H1 (cell line): ENCODE measurements at regions not wholly inside any gene's neighbourhood (a gene's known extent, or its start where the extent isn't known, plus 50 kb on each side); places are given as distances from the start of the nearest gene placed in this dataset.
A peak's percentile ranks its signal among the peaks of the same experiment; 100 is the strongest.

Experiments used
- CTCF ChIA-PET: fragments of 300-600 bp; sonication (Branson Sonifier 250); formaldehyde crosslinking; loops from one replicate; lab custom pipeline; 2021; ENCODE audit not compliant: partially characterized antibody; lab: Charles Lee
- POLR2A ChIA-PET: fragments of 300-600 bp; sonication (Branson Sonifier 250); formaldehyde crosslinking; loops from one replicate; lab custom pipeline; 2021; ENCODE audit warnings: inconsistent platforms; ENCODE audit not compliant: partially characterized antibody; lab: Charles Lee
- DNase-seq, 2 experiments: peaks; one replicate each; pipeline versions ENCODE4 v3.0.0 to v3.0.0-alpha.2; 2010 to 2022; ENCODE audit warnings: low spot score in 2 of 2, low read depth in 1 of 2, mixed read lengths in 1 of 2
- FAIRE-seq: peaks from 2 replicates; lab custom pipeline; 2011; peaks lifted over from hg19 to GRCh38; lab: Jason Lieb, UNC
- H2AFZ ChIP-seq: 2 replicates; pipeline ENCODE4 v1.8.1; 2012; ENCODE audit warnings: low read length, inconsistent platforms
- H2AK5ac ChIP-seq: 2 replicates; pipeline ENCODE4 v1.6.1; 2013; ENCODE audit warnings: low read depth, low read length
- H2BK120ac ChIP-seq: replicated peaks from 2 replicates; pipeline ENCODE3; 2013; ENCODE audit warnings: low read depth, low read length, inconsistent platforms
- H2BK12ac ChIP-seq: 2 replicates; pipeline ENCODE4 v1.6.1; 2013; ENCODE audit warnings: low read depth, low read length
- H2BK15ac ChIP-seq: 2 replicates; pipeline ENCODE4 v1.6.1; 2013; ENCODE audit warnings: low read length
- H2BK20ac ChIP-seq: 2 replicates; pipeline ENCODE4 v1.6.1; 2013; ENCODE audit warnings: low read length
- H2BK5ac ChIP-seq: 2 replicates; pipeline ENCODE4 v1.6.1; 2013; ENCODE audit warnings: low read depth, low read length
- H3K14ac ChIP-seq: 2 replicates; pipeline ENCODE4 v1.6.1; 2013; ENCODE audit warnings: inconsistent platforms; ENCODE audit not compliant: insufficient read length
- H3K18ac ChIP-seq: 2 replicates; pipeline ENCODE4 v1.6.1; 2013; ENCODE audit warnings: low read length; ENCODE audit errors: extremely low read depth
- H3K23ac ChIP-seq: 2 replicates; pipeline ENCODE4 v1.6.1; 2013; ENCODE audit warnings: inconsistent platforms; ENCODE audit not compliant: insufficient read length
- H3K23me2 ChIP-seq: 2 replicates; pipeline ENCODE4 v1.6.1; 2013; ENCODE audit warnings: low read depth, low read length
- H3K27ac ChIP-seq: 2 replicates; pipeline ENCODE4 v1.6.1; 2011; ENCODE audit warnings: low read depth, low read length, inconsistent platforms
- H3K27me3 ChIP-seq, 4 experiments: replicated peaks in 1 of 4; 1 replicate in 1 of 4; 2 replicates in 3 of 4; pipeline versions ENCODE4 v1.6.1 to v1.8.1; 2011 to 2013; ENCODE audit warnings: low read length in 3 of 4, mild to moderate bottlenecking in 3 of 4, inconsistent platforms in 2 of 4, mixed read lengths in 2 of 4, moderate library complexity in 1 of 4; ENCODE audit not compliant: control insufficient read depth in 3 of 4, insufficient read depth in 3 of 4; ENCODE audit errors: extremely low read depth in 1 of 4
- H3K36me3 ChIP-seq, 4 experiments: 2 replicates each; pipeline versions ENCODE4 v1.6.1 to v1.8.1; 2011 to 2013; ENCODE audit warnings: mild to moderate bottlenecking in 4 of 4, low read length in 3 of 4, moderate library complexity in 2 of 4, control low read depth in 1 of 4, inconsistent platforms in 1 of 4; ENCODE audit not compliant: insufficient read depth in 4 of 4, control insufficient read depth in 2 of 4
- H3K4ac ChIP-seq: replicated peaks from 2 replicates; pipeline ENCODE3; 2013; ENCODE audit warnings: low read length, low read depth, mixed read lengths, inconsistent platforms; ENCODE audit not compliant: insufficient read length
- H3K4me1 ChIP-seq, 4 experiments: replicated peaks in 1 of 4; 1 replicate in 1 of 4; 2 replicates in 3 of 4; pipeline versions ENCODE4 v1.6.1 to v1.8.1; 2011 to 2013; ENCODE audit warnings: low read length in 3 of 4, inconsistent platforms in 2 of 4, mixed read lengths in 1 of 4; ENCODE audit not compliant: insufficient read depth in 4 of 4, control insufficient read depth in 3 of 4
- H3K4me2 ChIP-seq, 2 experiments: 2 replicates each; pipeline versions ENCODE4 v1.6.1 to v1.8.1; 2011 to 2013; ENCODE audit warnings: low read depth in 2 of 2, low read length in 2 of 2, control low read depth in 1 of 2, inconsistent platforms in 1 of 2, mild to moderate bottlenecking in 1 of 2; ENCODE audit not compliant: insufficient read depth in 1 of 2
- H3K4me3 ChIP-seq, 4 experiments: fragments of 200-600, 300-600 bp in 1 of 4; sonication (generic), shearing (Covaris generic), sonication (Bioruptor Twin) in 1 of 4; 2 replicates each; pipeline versions ENCODE4 v1.5.1 to v1.8.1; 2011 to 2016; ENCODE audit warnings: low read length in 4 of 4, low read depth in 3 of 4, control low read depth in 2 of 4, inconsistent platforms in 2 of 4, mild to moderate bottlenecking in 2 of 4, mixed read lengths in 1 of 4, moderate library complexity in 1 of 4; ENCODE audit not compliant: insufficient read depth in 2 of 4; ENCODE audit errors: extremely low read depth in 1 of 4
- H3K56ac ChIP-seq: replicated peaks from 2 replicates; pipeline ENCODE3; 2013; ENCODE audit warnings: low read depth, mild to moderate bottlenecking, mixed read lengths, low read length, inconsistent platforms; ENCODE audit not compliant: insufficient read length
- H3K79me1 ChIP-seq: 2 replicates; pipeline ENCODE4 v1.6.1; 2013; ENCODE audit warnings: low read depth, low read length, control low read depth
- H3K79me2 ChIP-seq, 2 experiments: 2 replicates each; pipeline versions ENCODE4 v1.6.1 to v1.8.1; 2012 to 2013; ENCODE audit warnings: low read length in 2 of 2, mild to moderate bottlenecking in 2 of 2, inconsistent platforms in 1 of 2; ENCODE audit not compliant: insufficient read depth in 2 of 2, control insufficient read depth in 1 of 2
- H3K9ac ChIP-seq, 4 experiments: replicated peaks in 1 of 4; 1 replicate in 1 of 4; 2 replicates in 3 of 4; pipeline versions ENCODE4 v1.6.1 to v1.8.1; 2011 to 2013; ENCODE audit warnings: low read depth in 3 of 4, low read length in 3 of 4, control low read depth in 2 of 4, mild to moderate bottlenecking in 2 of 4, moderate library complexity in 2 of 4, inconsistent platforms in 1 of 4; ENCODE audit errors: extremely low read depth in 1 of 4
- H3K9me3 ChIP-seq, 2 experiments: 2 replicates each; pipeline versions ENCODE4 v1.6.1 to v1.8.1; 2012 to 2013; ENCODE audit warnings: mild to moderate bottlenecking in 2 of 2, moderate library complexity in 2 of 2, control low read depth in 1 of 2, inconsistent platforms in 1 of 2, low read depth in 1 of 2, low read length in 1 of 2, mixed read lengths in 1 of 2; ENCODE audit not compliant: insufficient read depth in 2 of 2
- H4K20me1 ChIP-seq, 2 experiments: replicated peaks in 1 of 2; 2 replicates each; pipeline versions ENCODE3 to v1.8.1; 2011 to 2013; ENCODE audit warnings: inconsistent platforms in 2 of 2, low read length in 2 of 2, mild to moderate bottlenecking in 1 of 2; ENCODE audit not compliant: insufficient read depth in 2 of 2, control insufficient read depth in 1 of 2
- H4K5ac ChIP-seq: 2 replicates; pipeline ENCODE4 v1.6.1; 2013; ENCODE audit warnings: low read length, low read depth, mixed read lengths, inconsistent platforms; ENCODE audit not compliant: insufficient read length
- H4K8ac ChIP-seq: 2 replicates; pipeline ENCODE4 v1.8.0; 2013; ENCODE audit warnings: mild to moderate bottlenecking, moderate library complexity, low read length, inconsistent platforms; ENCODE audit not compliant: insufficient read depth; ENCODE audit errors: extremely low read depth
- H4K91ac ChIP-seq: replicated peaks from 2 replicates; pipeline ENCODE3; 2013; ENCODE audit warnings: low read length, mixed read lengths, inconsistent platforms; ENCODE audit not compliant: insufficient read length
- BACH1 ChIP-seq: IDR thresholded peaks from 2 replicates; pipeline ENCODE4 v1.6.1; 2012; ENCODE audit warnings: low read length, improper control_type of control experiment
- FOSL1 ChIP-seq: IDR thresholded peaks from 2 replicates; pipeline ENCODE4 v1.6.1; 2011; ENCODE audit warnings: mild to moderate bottlenecking, low read depth, low read length, moderate library complexity; ENCODE audit not compliant: insufficient read depth
- RAD21 ChIP-seq, 2 experiments: IDR thresholded peaks in 1 of 2; conservative IDR thresholded peaks in 1 of 2; 2 replicates each; pipeline ENCODE4 v1.6.1; 2011; ENCODE audit warnings: low read depth in 2 of 2, low read length in 2 of 2, improper control_type of control experiment in 1 of 2, inconsistent platforms in 1 of 2, mild to moderate bottlenecking in 1 of 2, moderate library complexity in 1 of 2
- SAP30 ChIP-seq: fragments of 300-600 bp; sonication (generic); IDR thresholded peaks from 2 replicates; pipeline ENCODE4 v1.7.1; 2012; ENCODE audit warnings: low read length, moderate library complexity, mild to moderate bottlenecking, inconsistent platforms; ENCODE audit not compliant: insufficient read depth, insufficient replicate concordance
- SIN3A ChIP-seq, 2 experiments: IDR thresholded peaks in 1 of 2; conservative IDR thresholded peaks in 1 of 2; 2 replicates each; pipeline ENCODE4 v1.6.1; 2011 to 2012; ENCODE audit warnings: low read length in 2 of 2, improper control_type of control experiment in 1 of 2, low read depth in 1 of 2, mild to moderate bottlenecking in 1 of 2
- ZNF274 ChIP-seq: IDR thresholded peaks from 2 replicates; pipeline ENCODE4 v1.7.0; 2012; ENCODE audit warnings: low read length, borderline replicate concordance; ENCODE audit errors: extremely low read depth
- WGBS, 2 experiments: shearing (Covaris generic) in 1 of 2; methylation state at CpG; one replicate each; pipeline versions ENCODE4 v1.1.6 to v1.1.7; 2013 to 2015; ENCODE audit warnings: low lambda C conversion rate in 2 of 2, mixed read lengths in 2 of 2, inconsistent platforms in 1 of 2, low coverage in 1 of 2, missing lambda C conversion rate in 1 of 2; ENCODE audit not compliant: insufficient replicate concordance in 2 of 2, insufficient coverage in 1 of 2, insufficient read length in 1 of 2; ENCODE audit errors: extremely low coverage in 1 of 2, missing lambda C conversion rate in 1 of 2; 5-methylcytosine and 5-hydroxymethylcytosine counted together

GRCh38 chr7:131106681-131107336 lies 220.9 kb upstream of the MKLN1 start:
- Histone ChIP-seq H3K23ac (no peak overlapping the region), H3K18ac (no peak overlapping the region; the same call in 1 of the 2 replicates), H3K9ac (peak overlapping the region in 2 of 4 experiments; percentile 25 to 59; a peak in 5 of 7 replicates), H3K79me1 (no peaks in the 10 kb centered on the region; the same call in 1 of the 2 replicates), H2AFZ (no peak overlapping the region), H3K4ac (no peak overlapping the region), H2BK20ac (no peak overlapping the region), H3K4me1 (peaks cover 13 to 28% (median 21%) of the 10 kb centered on the region in 4 experiments; a peak in 6 of 7 replicates), H2AK5ac (no peak overlapping the region), H2BK120ac (no peak overlapping the region), H3K27ac (no peak overlapping the region), H4K91ac (no peak overlapping the region), H3K4me2 (peak overlapping the region; percentile 91 to 99), H3K79me2 (peaks cover 0 to 39% of the 10 kb centered on the region in 2 experiments; a peak in 3 of 4 replicates), H3K36me3 (peaks cover 0 to 3% (median 0%) of the 10 kb centered on the region in 4 experiments; a peak in 1 of 8 replicates), H4K8ac (no peak overlapping the region), H4K5ac (no peak overlapping the region), H3K4me3 (peak overlapping the region; percentile 71 to 98 (median 84)), H3K9me3 (no peaks in the 10 kb centered on the region), H3K23me2 (peaks cover 33% of the 10 kb centered on the region; the same call in 1 of the 2 replicates), H3K14ac (no peak overlapping the region), H2BK12ac (peak overlapping the region; percentile 55; the same call in 1 of the 2 replicates), H2BK5ac (no peak overlapping the region), H3K56ac (no peak overlapping the region), H4K20me1 (peaks cover 2 to 3% of the 10 kb centered on the region in 2 experiments), H3K27me3 (peaks cover 0 to 7% (median 5%) of the 10 kb centered on the region in 4 experiments; a peak in 6 of 7 replicates), H2BK15ac (no peak overlapping the region)
- TF ChIP-seq RAD21 (IDR thresholded peaks at IDR 0.05 in 1 of 2, conservative IDR thresholded peaks at IDR 0.05 in 1 of 2; ENCODE audit: low read depth in 2 of 2, low read length in 2 of 2) (peak in 1 of 2 experiments; percentile 4; a peak in 1 of 4 replicates), BACH1 (no peak), SIN3A (conservative IDR thresholded peaks at IDR 0.05 in 1 of 2, IDR thresholded peaks at IDR 0.05 in 1 of 2; ENCODE audit: low read depth in 1 of 2, low read length in 2 of 2) (peak; percentile 25 to 42; a peak in 2 of 4 replicates), SAP30 (peak; percentile 55), ZNF274 (no peak), FOSL1 (no peak)
- WGBS, 2 experiments = 0% methylated on average over 25 of the region's 32 CpGs; no CpG with 5 or more reads in 1 of the 2 experiments
- DNase-seq = peak in 1 of 2 experiments; percentile 62
- ChIA-PET POLR2A (interaction anchor here (0.6 to 0.7 kb wide), 2 partner anchors 16 to 392 kb away, joined by 3 to 5 read pairs; no protein-coding TSS in a partner anchor), CTCF (interaction anchor here (0.8 to 2.3 kb wide), 4 partner anchors 15 to 231 kb away, joined by 3 to 7 read pairs (median 4); no protein-coding TSS in a partner anchor)
- FAIRE-seq = no peak
